ENCODE measurements at regions not wholly inside any gene's neighbourhood (a gene's known extent, or its start where the extent isn't known, plus 50 kb on each side); places are given as distances from the start of the nearest gene placed in this dataset.

- peak; percentile 80 for DNase-seq
Observed at GRCh38 chr6:26216886-26217713, 129.9 kb downstream of the HFE start.

GRCh38 chr6:26217714-26218075 is 130.5 kb downstream of the HFE start:
- DNase-seq = peak; percentile 17

- DNase-seq = no peak
Observed at GRCh38 chr6:26218824-26219223, 131.6 kb downstream of the HFE start.

GRCh38 chr6:26220145-26220970 is 133.1 kb downstream of the HFE start:
- no peak for DNase-seq

GRCh38 chr6:26221186-26221585 is 134.0 kb downstream of the HFE start:
- no peak for DNase-seq

- DNase-seq = peak; percentile 40
Observed at GRCh38 chr6:26222571-26222970, 135.3 kb downstream of the HFE start.

GRCh38 chr6:26223228-26223627 is 136.0 kb downstream of the HFE start:
- peak; percentile 28 for DNase-seq

- DNase-seq = peak; percentile 86
Observed at GRCh38 chr6:26223650-26224546, 136.7 kb downstream of the HFE start.

GRCh38 chr6:26224547-26224912 is 137.3 kb downstream of the HFE start:
- DNase-seq = no peak

- no peak for DNase-seq
Observed at GRCh38 chr6:26224940-26225847, 138.0 kb downstream of the HFE start.

GRCh38 chr6:26225848-26226578 is 138.8 kb downstream of the HFE start:
- no peak for DNase-seq

GRCh38 chr6:26226579-26226967 is 138.4 kb upstream of the BTN3A2 start:
- no peak for DNase-seq

GRCh38 chr6:26230351-26230750 is 134.6 kb upstream of the BTN3A2 start:
- DNase-seq = no peak

GRCh38 chr6:26231006-26231587 is 133.9 kb upstream of the BTN3A2 start:
- no peak for DNase-seq

GRCh38 chr6:26232306-26232939 is 132.6 kb upstream of the BTN3A2 start:
- DNase-seq = no peak

GRCh38 chr6:26232940-26233648 is 131.9 kb upstream of the BTN3A2 start:
- DNase-seq = no peak

GRCh38 chr6:26233649-26234420 is 131.2 kb upstream of the BTN3A2 start:
- DNase-seq = no peak

- no peak for DNase-seq
Observed at GRCh38 chr6:26234421-26235301, 130.3 kb upstream of the BTN3A2 start.

Measured in NCI-H2171 (cell line).